ENCODE measurements at regions not wholly inside any gene's neighbourhood (a gene's known extent, or its start where the extent isn't known, plus 50 kb on each side); places are given as distances from the start of the nearest gene placed in this dataset.
A peak's percentile ranks its signal among the peaks of the same experiment; 100 is the strongest.
"Not testable (repeated sequence)": the region's sequence is repeated elsewhere in the genome, so short reads cannot be mapped to it uniquely, and the experiment has no call there.

- H3K4me1 ChIP-seq (ENCODE audit: control insufficient read depth, insufficient read depth, low read length): no peaks in the 10 kb centered on the region
- no peaks in the 10 kb centered on the region for H3K9me3 ChIP-seq (ENCODE audit: control insufficient read depth, low read length)
- H3K4me3 ChIP-seq (ENCODE audit: low read length): no peak overlapping the region
- H3K9ac ChIP-seq (ENCODE audit: low read length): no peak overlapping the region
- no peaks in the 10 kb centered on the region for H3K27me3 ChIP-seq (replicated peaks; ENCODE audit: control insufficient read depth, insufficient read depth, low read length)
- no peaks in the 10 kb centered on the region for H3K36me3 ChIP-seq (ENCODE audit: control insufficient read depth, insufficient read depth, low read length, severe bottlenecking)
- peak; percentile 39 for DNase-seq (ENCODE audit: low read depth)
These were observed 169.4 kb downstream of the TBC1D2B start for GRCh38 chr15:77907824-77908751.

GRCh38 chr15:77906062-77906990 is 171.2 kb downstream of the TBC1D2B start:
- H3K4me1 ChIP-seq (ENCODE audit: control insufficient read depth, insufficient read depth, low read length); H3K36me3 ChIP-seq (ENCODE audit: control insufficient read depth, insufficient read depth, low read length, severe bottlenecking); H3K27me3 ChIP-seq (replicated peaks; ENCODE audit: control insufficient read depth, insufficient read depth, low read length); H3K9ac ChIP-seq (ENCODE audit: low read length); H3K4me3 ChIP-seq (ENCODE audit: low read length); H3K9me3 ChIP-seq (ENCODE audit: control insufficient read depth, low read length); DNase-seq (ENCODE audit: low read depth): not testable (repeated sequence)

- Histone ChIP-seq H3K36me3 (ENCODE audit: control insufficient read depth, insufficient read depth, low read length, severe bottlenecking) (no peaks in the 10 kb centered on the region), H3K9me3 (ENCODE audit: control insufficient read depth, low read length) (no peaks in the 10 kb centered on the region), H3K4me1 (ENCODE audit: control insufficient read depth, insufficient read depth, low read length) (no peaks in the 10 kb centered on the region), H3K4me3 (ENCODE audit: low read length) (no peak overlapping the region), H3K9ac (ENCODE audit: low read length) (no peak overlapping the region), H3K27me3 (replicated peaks; ENCODE audit: control insufficient read depth, insufficient read depth, low read length) (no peaks in the 10 kb centered on the region)
- no peak for DNase-seq (ENCODE audit: low read depth)
These were observed 172.1 kb downstream of the TBC1D2B start for GRCh38 chr15:77905301-77905920.

- Histone ChIP-seq H3K27me3 (replicated peaks; ENCODE audit: control insufficient read depth, insufficient read depth, low read length) (no peaks in the 10 kb centered on the region), H3K9me3 (ENCODE audit: control insufficient read depth, low read length) (no peaks in the 10 kb centered on the region)
These were observed 172.6 kb downstream of the TBC1D2B start for GRCh38 chr15:77904901-77905300.

GRCh38 chr15:77904436-77904821 is 173.1 kb downstream of the TBC1D2B start:
- H3K4me1 ChIP-seq (ENCODE audit: control insufficient read depth, insufficient read depth, low read length): no peaks in the 10 kb centered on the region
- DNase-seq (ENCODE audit: low read depth): no peak
- no peaks in the 10 kb centered on the region for H3K9me3 ChIP-seq (ENCODE audit: control insufficient read depth, low read length)
- no peaks in the 10 kb centered on the region for H3K27me3 ChIP-seq (replicated peaks; ENCODE audit: control insufficient read depth, insufficient read depth, low read length)
- no peak overlapping the region for H3K4me3 ChIP-seq (ENCODE audit: low read length)
- no peaks in the 10 kb centered on the region for H3K36me3 ChIP-seq (ENCODE audit: control insufficient read depth, insufficient read depth, low read length, severe bottlenecking)
- H3K9ac ChIP-seq (ENCODE audit: low read length): no peak overlapping the region

More at GRCh38 chr15:77904901-77905300, 172.6 kb downstream of the TBC1D2B start:
- DNase-seq (ENCODE audit: low read depth): no peak
- Histone ChIP-seq H3K9ac (ENCODE audit: low read length) (no peak overlapping the region), H3K4me3 (ENCODE audit: low read length) (no peak overlapping the region), H3K36me3 (ENCODE audit: control insufficient read depth, insufficient read depth, low read length, severe bottlenecking) (no peaks in the 10 kb centered on the region), H3K4me1 (ENCODE audit: control insufficient read depth, insufficient read depth, low read length) (no peaks in the 10 kb centered on the region)

- not testable (repeated sequence) for H3K4me1 ChIP-seq (ENCODE audit: control insufficient read depth, insufficient read depth, low read length); H3K9me3 ChIP-seq (ENCODE audit: control insufficient read depth, low read length); H3K9ac ChIP-seq (ENCODE audit: low read length); DNase-seq (ENCODE audit: low read depth); H3K36me3 ChIP-seq (ENCODE audit: control insufficient read depth, insufficient read depth, low read length, severe bottlenecking); H3K27me3 ChIP-seq (replicated peaks; ENCODE audit: control insufficient read depth, insufficient read depth, low read length); H3K4me3 ChIP-seq (ENCODE audit: low read length)
These were observed 173.6 kb downstream of the TBC1D2B start for GRCh38 chr15:77903761-77904435.

GRCh38 chr15:77902921-77903760 is 174.4 kb downstream of the TBC1D2B start:
- H3K4me1 ChIP-seq (ENCODE audit: control insufficient read depth, insufficient read depth, low read length); H3K9me3 ChIP-seq (ENCODE audit: control insufficient read depth, low read length); H3K36me3 ChIP-seq (ENCODE audit: control insufficient read depth, insufficient read depth, low read length, severe bottlenecking); H3K4me3 ChIP-seq (ENCODE audit: low read length); H3K27me3 ChIP-seq (replicated peaks; ENCODE audit: control insufficient read depth, insufficient read depth, low read length); H3K9ac ChIP-seq (ENCODE audit: low read length): not testable (repeated sequence)
- peak; percentile 56 for DNase-seq (ENCODE audit: low read depth)

GRCh38 chr15:77901921-77902750 is 175.4 kb downstream of the TBC1D2B start:
- no peak for DNase-seq (ENCODE audit: low read depth)
- Histone ChIP-seq H3K9ac (ENCODE audit: low read length) (no peak overlapping the region), H3K9me3 (ENCODE audit: control insufficient read depth, low read length) (no peaks in the 10 kb centered on the region), H3K4me1 (ENCODE audit: control insufficient read depth, insufficient read depth, low read length) (no peaks in the 10 kb centered on the region), H3K4me3 (ENCODE audit: low read length) (no peak overlapping the region), H3K27me3 (replicated peaks; ENCODE audit: control insufficient read depth, insufficient read depth, low read length) (no peaks in the 10 kb centered on the region), H3K36me3 (ENCODE audit: control insufficient read depth, insufficient read depth, low read length, severe bottlenecking) (no peaks in the 10 kb centered on the region)

- DNase-seq (ENCODE audit: low read depth): no peak
- Histone ChIP-seq H3K27me3 (replicated peaks; ENCODE audit: control insufficient read depth, insufficient read depth, low read length) (no peaks in the 10 kb centered on the region), H3K36me3 (ENCODE audit: control insufficient read depth, insufficient read depth, low read length, severe bottlenecking) (no peaks in the 10 kb centered on the region), H3K9ac (ENCODE audit: low read length) (no peak overlapping the region), H3K9me3 (ENCODE audit: control insufficient read depth, low read length) (no peaks in the 10 kb centered on the region), H3K4me1 (ENCODE audit: control insufficient read depth, insufficient read depth, low read length) (no peaks in the 10 kb centered on the region), H3K4me3 (ENCODE audit: low read length) (no peak overlapping the region)
These were observed 176.1 kb downstream of the TBC1D2B start for GRCh38 chr15:77901251-77901881.
